ENCODE measurements at regions not wholly inside any gene's neighbourhood (a gene's known extent, or its start where the extent isn't known, plus 50 kb on each side); places are given as distances from the start of the nearest gene placed in this dataset.

DNA sequence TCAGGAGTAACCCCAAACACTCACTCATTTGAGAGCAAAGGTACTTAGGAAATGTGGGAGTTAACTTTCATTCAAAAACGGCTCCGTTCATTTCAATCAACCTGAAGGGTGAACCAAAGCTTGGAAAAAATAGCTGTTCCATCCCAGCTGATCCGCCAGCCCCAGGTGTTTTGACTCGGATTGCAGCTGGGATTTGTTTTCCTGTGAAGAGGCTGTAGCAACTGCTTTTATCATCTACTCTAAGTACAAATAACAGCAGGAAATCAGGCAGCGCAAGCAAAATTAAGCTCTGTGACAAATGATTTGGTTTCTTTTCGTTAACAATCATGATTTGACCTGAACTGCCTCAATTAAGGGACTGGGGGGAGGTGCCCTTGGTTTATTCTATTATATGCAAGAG lies 154.7 kb downstream of the BEND2 start:
- Histone ChIP-seq H3K27me3 (replicated peaks in 1 of 2; ENCODE audit: control insufficient read depth in 2 of 2, extremely low read depth in 1 of 2, insufficient read depth in 2 of 2, low read length in 1 of 2) (peaks cover 0 to 2% of the 10 kb centered on the region in 2 experiments), H3K27ac (ENCODE audit: low read length) (no peak overlapping the region), H3K4me3 (ENCODE audit: control insufficient read depth in 1 of 2, extremely low read depth in 1 of 2, low read length in 1 of 2) (no peak overlapping the region), H3K9me3 (no peaks in the 10 kb centered on the region), H3K36me3 (ENCODE audit: control insufficient read depth in 2 of 2, extremely low read depth in 1 of 2, insufficient read depth in 1 of 2, low read length in 1 of 2) (no peaks in the 10 kb centered on the region), H3K4me1 (ENCODE audit: control insufficient read depth in 1 of 2, extremely low read depth in 1 of 2, insufficient read depth in 2 of 2, low read length in 2 of 2) (no peaks in the 10 kb centered on the region)
- no peak overlapping the region for H3K4me3 Mint-ChIP-seq
- H3K36me3 Mint-ChIP-seq, result no peaks in the 10 kb centered on the region
- peaks cover 0 to 3% (median 0%) of the 10 kb centered on the region in 3 donors for H3K9me3 Mint-ChIP-seq
- ATAC-seq (replicated peaks in 1 of 4) (no peak), DNase-seq (no peak)
- ChIA-PET CTCF (no interaction called here), POLR2A (interaction anchor here in 1 of 2 donors (0.6 kb wide), 1 partner anchor 724 kb away, joined by 3 read pairs; no protein-coding TSS in a partner anchor)
- no peak overlapping the region for H3K27ac Mint-ChIP-seq
- no CpG with 5 or more reads among the region's 6 CpGs for WGBS (ENCODE audit: insufficient coverage)
- no peaks in the 10 kb centered on the region for H3K4me1 Mint-ChIP-seq
- peaks cover 0 to 10% of the 10 kb centered on the region in 2 donors for H3K27me3 Mint-ChIP-seq

DNA sequence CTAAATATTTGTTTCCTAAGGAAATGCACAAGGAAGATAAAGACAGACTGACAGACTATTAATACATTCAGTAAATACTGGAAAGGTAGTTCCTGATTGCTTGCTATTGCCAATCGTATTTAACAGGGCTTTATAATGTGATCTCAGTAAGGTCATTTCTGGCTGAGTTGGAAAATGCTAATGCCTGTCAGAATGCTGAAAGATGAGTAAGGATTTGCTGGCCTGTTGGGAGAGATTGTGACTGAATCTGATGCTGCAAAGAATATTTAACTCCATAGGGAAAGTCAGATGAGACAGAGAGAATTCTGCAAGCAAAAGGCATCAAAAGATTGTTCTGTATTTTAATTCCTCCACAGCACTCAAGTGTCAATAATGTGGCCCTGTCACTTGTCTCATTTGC lies 169.0 kb downstream of the BEND2 start:
- peaks cover 0 to 11% of the 10 kb centered on the region in 2 donors for H3K27me3 Mint-ChIP-seq
- no peak overlapping the region for H3K4me3 Mint-ChIP-seq
- H3K9me3 Mint-ChIP-seq, result peaks cover 2 to 8% (median 3%) of the 10 kb centered on the region in 3 donors
- no peaks in the 10 kb centered on the region for H3K27me3 ChIP-seq (replicated peaks in 1 of 2; ENCODE audit: control insufficient read depth in 2 of 2, extremely low read depth in 1 of 2, insufficient read depth in 2 of 2, low read length in 1 of 2)
- ChIA-PET POLR2A (no interaction called here), CTCF (no interaction called here)
- H3K9me3 ChIP-seq, result no peaks in the 10 kb centered on the region
- ATAC-seq (replicated peaks in 1 of 4) (no peak), DNase-seq (no peak)
- H3K36me3 ChIP-seq (ENCODE audit: control insufficient read depth in 2 of 2, extremely low read depth in 1 of 2, insufficient read depth in 1 of 2, low read length in 1 of 2), result no peaks in the 10 kb centered on the region
- no peaks in the 10 kb centered on the region for H3K4me1 ChIP-seq (ENCODE audit: control insufficient read depth in 1 of 2, extremely low read depth in 1 of 2, insufficient read depth in 2 of 2, low read length in 2 of 2)
- no peaks in the 10 kb centered on the region for H3K4me1 Mint-ChIP-seq
- no peak overlapping the region for H3K27ac ChIP-seq (ENCODE audit: low read length)
- no peak overlapping the region for H3K27ac Mint-ChIP-seq
- WGBS (ENCODE audit: insufficient coverage), result no CpG with 5 or more reads among the region's 1 CpG
- no peak overlapping the region for H3K4me3 ChIP-seq (ENCODE audit: control insufficient read depth in 1 of 2, extremely low read depth in 1 of 2, low read length in 1 of 2)
- no peaks in the 10 kb centered on the region for H3K36me3 Mint-ChIP-seq

DNA sequence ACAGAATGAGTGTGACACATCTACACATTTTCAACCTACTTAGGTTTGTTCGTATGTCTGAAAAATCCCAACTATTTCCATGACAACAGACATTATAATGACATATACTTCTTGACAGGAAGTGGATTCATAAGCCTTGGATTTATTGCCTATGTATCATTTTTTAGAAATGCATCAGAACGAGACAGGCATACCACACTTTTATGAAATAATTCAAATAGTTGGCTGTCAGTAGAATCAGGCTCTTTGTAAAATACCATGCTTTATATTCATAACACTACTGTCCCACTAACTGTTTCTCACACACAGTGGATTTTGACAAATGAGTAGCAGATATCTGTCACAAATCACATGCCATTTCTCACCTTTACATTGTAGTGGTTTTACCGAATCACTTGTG lies 173.2 kb downstream of the BEND2 start:
- ChIA-PET POLR2A (no interaction called here), CTCF (no interaction called here)
- H3K4me3 Mint-ChIP-seq, result no peak overlapping the region
- H3K4me1 Mint-ChIP-seq, result no peaks in the 10 kb centered on the region
- no peak overlapping the region for H3K27ac Mint-ChIP-seq
- Histone ChIP-seq H3K27ac (ENCODE audit: low read length) (no peak overlapping the region), H3K4me1 (ENCODE audit: control insufficient read depth in 1 of 2, extremely low read depth in 1 of 2, insufficient read depth in 2 of 2, low read length in 2 of 2) (no peaks in the 10 kb centered on the region), H3K4me3 (ENCODE audit: control insufficient read depth in 1 of 2, extremely low read depth in 1 of 2, low read length in 1 of 2) (no peak overlapping the region), H3K9me3 (no peaks in the 10 kb centered on the region), H3K36me3 (ENCODE audit: control insufficient read depth in 2 of 2, extremely low read depth in 1 of 2, insufficient read depth in 1 of 2, low read length in 1 of 2) (no peaks in the 10 kb centered on the region), H3K27me3 (replicated peaks in 1 of 2; ENCODE audit: control insufficient read depth in 2 of 2, extremely low read depth in 1 of 2, insufficient read depth in 2 of 2, low read length in 1 of 2) (no peaks in the 10 kb centered on the region)
- peaks cover 2 to 8% (median 3%) of the 10 kb centered on the region in 3 donors for H3K9me3 Mint-ChIP-seq
- ATAC-seq (replicated peaks in 1 of 4) (no peak), DNase-seq (no peak)
- H3K36me3 Mint-ChIP-seq, result no peaks in the 10 kb centered on the region
- peaks cover 0 to 11% of the 10 kb centered on the region in 2 donors for H3K27me3 Mint-ChIP-seq
- no CpG with 5 or more reads among the region's 3 CpGs for WGBS (ENCODE audit: insufficient coverage)

DNA sequence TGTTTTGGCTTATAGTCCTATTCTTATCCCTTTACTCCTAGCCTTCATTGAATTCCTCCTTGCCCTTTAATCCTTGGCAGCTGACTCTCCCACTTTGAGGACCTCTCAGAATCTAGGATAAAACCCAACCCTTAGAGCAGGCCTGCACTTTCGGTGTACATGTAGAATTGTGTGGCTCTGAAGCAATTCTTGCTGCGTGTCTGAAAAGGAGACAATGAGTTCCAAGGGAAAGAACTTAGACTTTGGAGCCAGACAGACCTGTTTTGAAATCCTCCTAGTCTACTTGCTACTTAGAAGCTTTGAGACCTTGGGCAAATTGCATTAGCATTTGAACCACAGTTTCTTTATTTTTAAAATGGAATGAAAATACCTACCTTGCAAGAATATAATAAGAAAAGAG lies 175.2 kb downstream of the BEND2 start:
- peaks cover 0 to 9% of the 10 kb centered on the region in 2 donors for H3K27me3 Mint-ChIP-seq
- no CpG with 5 or more reads among the region's 2 CpGs for WGBS (ENCODE audit: insufficient coverage)
- ChIA-PET CTCF (no interaction called here), POLR2A (no interaction called here)
- ATAC-seq (replicated peaks in 1 of 4) (no peak), DNase-seq (no peak)
- H3K4me1 Mint-ChIP-seq, result no peaks in the 10 kb centered on the region
- Histone ChIP-seq H3K36me3 (ENCODE audit: control insufficient read depth in 2 of 2, extremely low read depth in 1 of 2, insufficient read depth in 1 of 2, low read length in 1 of 2) (no peaks in the 10 kb centered on the region), H3K27ac (ENCODE audit: low read length) (no peak overlapping the region), H3K4me3 (ENCODE audit: control insufficient read depth in 1 of 2, extremely low read depth in 1 of 2, low read length in 1 of 2) (no peak overlapping the region), H3K27me3 (replicated peaks in 1 of 2; ENCODE audit: control insufficient read depth in 2 of 2, extremely low read depth in 1 of 2, insufficient read depth in 2 of 2, low read length in 1 of 2) (no peaks in the 10 kb centered on the region), H3K4me1 (ENCODE audit: control insufficient read depth in 1 of 2, extremely low read depth in 1 of 2, insufficient read depth in 2 of 2, low read length in 2 of 2) (no peaks in the 10 kb centered on the region), H3K9me3 (no peaks in the 10 kb centered on the region)
- no peak overlapping the region for H3K4me3 Mint-ChIP-seq
- H3K27ac Mint-ChIP-seq, result no peak overlapping the region
- H3K9me3 Mint-ChIP-seq, result peaks cover 2 to 6% (median 3%) of the 10 kb centered on the region in 3 donors
- no peaks in the 10 kb centered on the region for H3K36me3 Mint-ChIP-seq

DNA sequence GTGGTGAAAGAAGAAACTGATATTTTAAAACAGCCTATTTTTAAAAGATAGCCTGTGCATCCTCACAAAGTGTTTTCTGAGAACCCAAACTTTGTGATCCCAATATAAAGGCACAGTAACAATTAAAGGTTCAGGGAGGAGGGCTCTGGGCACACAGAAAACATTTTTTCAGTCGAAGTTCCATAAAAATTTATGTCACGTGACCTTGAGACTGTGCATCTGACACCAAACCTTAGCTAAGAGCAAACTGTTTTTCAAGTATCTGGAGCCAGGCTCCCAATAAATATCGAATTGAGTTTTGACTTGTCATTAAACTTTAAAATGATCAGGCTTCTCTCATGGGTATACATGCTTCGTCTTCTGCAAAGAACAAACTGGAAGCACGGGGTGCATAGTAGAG lies 177.9 kb downstream of the BEND2 start:
- ChIA-PET CTCF (no interaction called here), POLR2A (no interaction called here)
- no peaks in the 10 kb centered on the region for H3K4me1 Mint-ChIP-seq
- DNase-seq (no peak), ATAC-seq (replicated peaks in 1 of 4) (no peak)
- Histone ChIP-seq H3K36me3 (ENCODE audit: control insufficient read depth in 2 of 2, extremely low read depth in 1 of 2, insufficient read depth in 1 of 2, low read length in 1 of 2) (no peaks in the 10 kb centered on the region), H3K27me3 (replicated peaks in 1 of 2; ENCODE audit: control insufficient read depth in 2 of 2, extremely low read depth in 1 of 2, insufficient read depth in 2 of 2, low read length in 1 of 2) (no peaks in the 10 kb centered on the region), H3K4me1 (ENCODE audit: control insufficient read depth in 1 of 2, extremely low read depth in 1 of 2, insufficient read depth in 2 of 2, low read length in 2 of 2) (no peaks in the 10 kb centered on the region), H3K9me3 (no peaks in the 10 kb centered on the region), H3K4me3 (ENCODE audit: control insufficient read depth in 1 of 2, extremely low read depth in 1 of 2, low read length in 1 of 2) (no peak overlapping the region), H3K27ac (ENCODE audit: low read length) (no peak overlapping the region)
- no CpG with 5 or more reads among the region's 5 CpGs for WGBS (ENCODE audit: insufficient coverage)
- H3K36me3 Mint-ChIP-seq, result no peaks in the 10 kb centered on the region
- no peak overlapping the region for H3K4me3 Mint-ChIP-seq
- peaks cover 0 to 13% of the 10 kb centered on the region in 2 donors for H3K27me3 Mint-ChIP-seq
- no peaks in the 10 kb centered on the region for H3K9me3 Mint-ChIP-seq
- no peak overlapping the region for H3K27ac Mint-ChIP-seq

DNA sequence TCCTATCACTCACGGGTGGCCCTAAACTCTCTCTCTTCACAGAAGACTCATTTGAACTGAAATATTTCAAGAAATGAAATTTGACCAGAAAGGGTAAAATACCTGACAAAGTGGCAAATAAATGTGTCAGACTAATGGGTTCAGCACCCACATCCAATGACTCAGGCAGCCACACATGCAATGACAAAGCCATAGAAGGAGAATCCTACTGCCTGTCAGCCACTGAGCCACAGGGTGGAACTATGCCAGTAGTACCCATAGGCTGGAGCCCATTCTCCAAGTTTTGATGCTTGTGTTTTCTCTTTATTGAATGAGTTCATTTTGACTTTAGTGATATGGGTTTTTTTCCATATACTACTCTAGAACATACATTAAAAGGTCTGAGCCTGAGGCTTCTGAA lies 179.0 kb downstream of the BEND2 start:
- Histone ChIP-seq H3K9me3 (no peaks in the 10 kb centered on the region), H3K27me3 (replicated peaks in 1 of 2; ENCODE audit: control insufficient read depth in 2 of 2, extremely low read depth in 1 of 2, insufficient read depth in 2 of 2, low read length in 1 of 2) (no peaks in the 10 kb centered on the region), H3K4me3 (ENCODE audit: control insufficient read depth in 1 of 2, extremely low read depth in 1 of 2, low read length in 1 of 2) (no peak overlapping the region), H3K27ac (ENCODE audit: low read length) (no peak overlapping the region), H3K4me1 (ENCODE audit: control insufficient read depth in 1 of 2, extremely low read depth in 1 of 2, insufficient read depth in 2 of 2, low read length in 2 of 2) (no peaks in the 10 kb centered on the region), H3K36me3 (ENCODE audit: control insufficient read depth in 2 of 2, extremely low read depth in 1 of 2, insufficient read depth in 1 of 2, low read length in 1 of 2) (no peaks in the 10 kb centered on the region)
- no CpG with 5 or more reads among the region's 1 CpG for WGBS (ENCODE audit: insufficient coverage)
- Mint-ChIP-seq H3K9me3 (no peaks in the 10 kb centered on the region), H3K27me3 (peaks cover 0 to 13% of the 10 kb centered on the region in 2 donors), H3K4me1 (no peaks in the 10 kb centered on the region), H3K4me3 (no peak overlapping the region), H3K27ac (no peak overlapping the region), H3K36me3 (no peaks in the 10 kb centered on the region)
- ATAC-seq (replicated peaks in 1 of 4), result no peak
- ChIA-PET CTCF (no interaction called here), POLR2A (interaction anchor here (0.6 kb wide), 2 partner anchors 41 to 203 kb away, joined by 3 read pairs; no protein-coding TSS in a partner anchor)
- no peak for DNase-seq

DNA sequence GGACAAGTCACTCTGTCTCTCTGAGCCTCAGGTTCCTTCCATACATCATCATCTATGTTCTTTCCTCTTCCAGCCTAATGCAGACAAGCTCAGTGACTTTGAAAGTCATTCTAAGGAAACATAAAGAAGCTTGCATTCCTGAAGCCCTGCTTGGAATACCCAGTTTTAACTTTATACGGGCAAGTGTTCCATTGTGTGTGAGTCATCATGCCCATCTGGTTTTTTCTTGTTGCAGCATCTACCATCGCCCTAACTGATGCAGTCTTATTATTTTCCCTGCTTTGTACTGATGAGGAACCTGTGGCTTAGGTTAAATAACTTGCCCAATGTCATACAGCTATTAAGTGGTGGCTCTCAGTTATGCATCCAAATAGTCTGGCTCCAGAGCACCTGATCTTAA lies 177.9 kb upstream of the RAI2 start:
- no peak overlapping the region for H3K4me3 Mint-ChIP-seq
- no peak for ATAC-seq (replicated peaks in 1 of 4)
- no CpG with 5 or more reads among the region's 2 CpGs for WGBS (ENCODE audit: insufficient coverage)
- ChIA-PET POLR2A (no interaction called here), CTCF (no interaction called here)
- peaks cover 0 to 13% of the 10 kb centered on the region in 2 donors for H3K27me3 Mint-ChIP-seq
- H3K9me3 ChIP-seq, result no peaks in the 10 kb centered on the region
- no peaks in the 10 kb centered on the region for H3K36me3 ChIP-seq (ENCODE audit: control insufficient read depth in 2 of 2, extremely low read depth in 1 of 2, insufficient read depth in 1 of 2, low read length in 1 of 2)
- H3K27me3 ChIP-seq (replicated peaks in 1 of 2; ENCODE audit: control insufficient read depth in 2 of 2, extremely low read depth in 1 of 2, insufficient read depth in 2 of 2, low read length in 1 of 2), result no peaks in the 10 kb centered on the region
- H3K27ac Mint-ChIP-seq, result no peak overlapping the region
- no peak for DNase-seq
- no peaks in the 10 kb centered on the region for H3K36me3 Mint-ChIP-seq
- no peak overlapping the region for H3K4me3 ChIP-seq (ENCODE audit: control insufficient read depth in 1 of 2, extremely low read depth in 1 of 2, low read length in 1 of 2)
- H3K4me1 Mint-ChIP-seq, result no peaks in the 10 kb centered on the region
- no peaks in the 10 kb centered on the region for H3K9me3 Mint-ChIP-seq
- no peak overlapping the region for H3K27ac ChIP-seq (ENCODE audit: low read length)
- no peaks in the 10 kb centered on the region for H3K4me1 ChIP-seq (ENCODE audit: control insufficient read depth in 1 of 2, extremely low read depth in 1 of 2, insufficient read depth in 2 of 2, low read length in 2 of 2)

All from T-cell (primary cell).